ENCODE measurements at regions not wholly inside any gene's neighbourhood (a gene's known extent, or its start where the extent isn't known, plus 50 kb on each side); places are given as distances from the start of the nearest gene placed in this dataset.
"Not testable (repeated sequence)": the region's sequence is repeated elsewhere in the genome, so short reads cannot be mapped to it uniquely, and the experiment has no call there.

DNA sequence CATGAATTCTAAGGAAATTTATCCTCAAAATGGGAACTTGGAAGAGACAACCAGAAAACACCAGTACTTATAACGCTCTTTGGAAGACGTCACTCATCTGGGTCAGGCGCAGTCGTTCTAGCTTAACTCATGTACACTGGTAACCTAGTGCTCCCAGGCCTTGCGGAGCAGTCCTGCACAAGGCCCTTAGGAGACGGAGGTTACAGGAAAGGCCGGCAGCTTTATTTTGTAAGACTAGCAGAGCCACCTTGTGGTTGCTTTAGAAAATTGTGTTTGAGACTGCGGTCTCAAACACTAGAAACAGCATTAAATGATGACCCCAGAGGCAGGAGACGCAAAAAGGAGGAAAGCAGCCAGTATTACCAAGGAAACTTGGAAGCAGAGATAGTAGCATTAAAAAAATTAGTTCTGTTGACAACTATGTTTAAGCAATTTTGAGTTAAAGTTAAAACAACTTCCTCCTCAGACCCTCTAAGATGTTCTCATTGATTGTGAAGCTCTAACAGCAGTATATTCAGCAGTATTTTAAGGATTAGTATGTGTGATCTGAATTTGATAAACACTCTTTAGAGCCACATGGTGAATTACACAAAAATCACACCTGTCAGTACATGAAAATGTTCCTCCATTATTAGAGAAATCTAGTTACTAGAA lies 141.9 kb upstream of the C2CD4B start:
- H3K27ac Mint-ChIP-seq: no peak overlapping the region
- peaks cover 14 to 38% (median 24%) of the 10 kb centered on the region in 3 donors for H3K27me3 Mint-ChIP-seq
- ATAC-seq (ENCODE audit: low read depth in 2 of 2) (no peak), DNase-seq (no peak)
- peaks cover under 1 to 2% of the 10 kb centered on the region in 2 donors for H3K36me3 Mint-ChIP-seq
- peaks cover 6 to 7% (median 7%) of the 10 kb centered on the region in 3 donors for H3K4me1 Mint-ChIP-seq
- peaks cover 0 to 15% (median 2%) of the 10 kb centered on the region in 7 donors for H3K9me3 Mint-ChIP-seq
- H3K4me3 Mint-ChIP-seq: no peak overlapping the region

DNA sequence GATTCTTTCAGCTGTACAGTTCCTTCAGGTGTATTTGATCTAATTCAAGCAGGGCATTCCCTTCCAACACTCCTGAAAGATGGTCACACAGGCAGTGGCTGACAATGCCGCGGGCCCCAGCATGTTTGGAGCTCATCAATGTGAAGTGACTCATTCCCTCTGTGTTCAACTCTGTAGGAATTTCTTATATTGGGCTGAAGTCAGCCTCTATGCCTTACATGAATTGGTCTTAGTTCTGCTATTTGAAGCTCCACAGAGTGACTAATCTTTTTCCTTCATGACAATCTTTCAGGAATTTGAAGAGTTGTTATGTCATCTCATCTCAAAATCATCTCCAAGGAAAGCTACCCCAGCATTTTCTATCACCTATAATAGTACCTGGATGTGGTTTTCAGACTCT lies 142.5 kb upstream of the C2CD4B start:
- Mint-ChIP-seq H3K27ac (no peak overlapping the region), H3K9me3 (peaks cover 0 to 21% (median 7%) of the 10 kb centered on the region in 7 donors), H3K4me1 (peaks cover 6 to 7% (median 7%) of the 10 kb centered on the region in 3 donors), H3K27me3 (peaks cover 15 to 43% (median 28%) of the 10 kb centered on the region in 3 donors), H3K4me3 (no peak overlapping the region), H3K36me3 (peaks cover 5 to 6% of the 10 kb centered on the region in 2 donors)
- ATAC-seq (ENCODE audit: low read depth in 2 of 2): no peak
- no peak for DNase-seq

DNA sequence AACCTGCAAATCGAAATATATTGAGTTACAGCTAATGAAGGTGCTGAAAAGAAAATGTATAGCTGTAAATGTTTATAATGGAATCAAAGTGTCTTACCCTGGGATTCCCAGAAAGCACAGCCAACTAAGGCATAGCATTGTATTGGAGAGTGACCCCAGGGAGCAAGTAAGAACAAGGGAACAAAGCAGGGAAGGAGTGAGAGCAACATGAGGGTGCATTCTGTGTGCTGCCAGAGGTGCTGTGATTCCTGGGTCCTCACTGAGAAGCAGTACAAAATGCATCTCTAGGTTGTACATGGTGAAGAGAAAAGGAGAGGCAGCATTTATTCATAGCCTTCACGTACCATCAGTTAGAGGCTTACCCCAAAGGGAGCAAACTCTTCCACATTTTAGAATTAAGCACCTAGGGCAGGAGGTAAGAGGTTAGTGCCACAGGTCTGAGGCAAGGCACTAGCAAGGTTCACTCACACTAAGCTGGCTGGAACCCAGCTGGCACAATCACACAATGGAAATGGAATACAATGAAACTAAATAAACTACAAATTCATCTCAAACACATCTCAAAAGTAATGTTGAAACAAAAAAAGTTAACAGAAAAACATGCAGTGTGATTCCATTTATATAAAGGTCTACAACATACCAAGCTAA lies 151.5 kb upstream of the C2CD4B start:
- no peak overlapping the region for H3K27ac Mint-ChIP-seq
- no peak overlapping the region for H3K4me3 Mint-ChIP-seq
- ATAC-seq (ENCODE audit: low read depth in 2 of 2): no peak
- no peak for DNase-seq
- no peaks in the 10 kb centered on the region for H3K4me1 Mint-ChIP-seq
- peaks cover 0 to 16% (median 7%) of the 10 kb centered on the region in 7 donors for H3K9me3 Mint-ChIP-seq
- H3K27me3 Mint-ChIP-seq: peaks cover 8 to 36% (median 17%) of the 10 kb centered on the region in 3 donors
- peaks cover 5 to 7% of the 10 kb centered on the region in 2 donors for H3K36me3 Mint-ChIP-seq

DNA sequence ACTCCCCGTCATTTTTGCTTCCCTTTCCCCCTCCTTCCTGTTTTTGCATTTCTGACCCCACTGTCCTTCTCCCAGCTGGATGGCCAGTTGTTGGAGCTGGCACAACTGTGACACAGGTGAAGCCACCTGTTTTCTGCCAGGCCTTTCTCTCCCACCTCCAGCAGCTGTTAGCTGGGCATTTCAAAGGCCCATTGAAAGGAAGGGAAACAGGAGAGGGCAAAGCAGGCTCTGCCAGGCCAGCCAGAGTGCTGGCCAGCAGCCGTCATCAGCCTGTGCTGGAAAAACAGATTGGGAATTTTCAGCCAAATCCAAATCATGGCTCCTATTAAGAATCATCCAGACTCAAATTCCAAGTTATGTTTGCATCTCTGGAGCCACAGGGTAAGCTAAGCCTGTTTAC lies 155.2 kb upstream of the C2CD4B start:
- Mint-ChIP-seq H3K27me3 (peaks cover 6 to 28% (median 9%) of the 10 kb centered on the region in 3 donors), H3K4me1 (no peaks in the 10 kb centered on the region), H3K9me3 (no peaks in the 10 kb centered on the region), H3K27ac (no peak overlapping the region), H3K4me3 (no peak overlapping the region), H3K36me3 (no peaks in the 10 kb centered on the region)
- no peak for ATAC-seq (ENCODE audit: low read depth in 2 of 2)
- no peak for DNase-seq

DNA sequence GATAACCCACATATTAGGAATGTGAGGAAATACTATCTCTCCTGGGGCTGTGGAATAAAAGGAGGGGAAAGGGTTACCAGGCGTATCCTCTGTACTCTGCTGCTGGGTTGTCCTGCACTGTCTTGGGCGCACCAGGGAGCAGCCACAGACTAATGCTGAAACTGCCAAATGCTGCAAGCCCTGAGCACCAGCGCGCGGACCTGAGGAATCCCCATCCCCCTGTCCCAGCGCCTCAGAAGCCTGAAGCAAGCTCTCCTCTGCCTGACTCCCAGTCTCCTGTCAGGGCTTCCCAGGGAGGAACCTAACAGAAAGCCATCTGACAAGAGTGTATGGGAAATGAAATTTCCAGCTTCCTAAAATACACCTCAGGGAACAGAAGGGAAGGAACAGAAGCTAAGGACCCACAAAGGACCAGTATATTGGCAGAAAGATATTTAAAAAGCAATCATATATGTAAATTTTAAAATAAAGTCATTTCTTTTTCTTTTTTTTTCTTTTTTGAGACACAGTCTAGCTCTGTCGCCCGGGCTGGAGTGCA lies 158.3 kb upstream of the C2CD4B start:
- H3K27ac Mint-ChIP-seq: no peak overlapping the region
- H3K9me3 Mint-ChIP-seq: no peaks in the 10 kb centered on the region
- H3K4me3 Mint-ChIP-seq: no peak overlapping the region
- H3K27me3 Mint-ChIP-seq: peaks cover 6 to 24% (median 9%) of the 10 kb centered on the region in 3 donors
- no peak for ATAC-seq (ENCODE audit: low read depth in 2 of 2)
- DNase-seq: no peak
- no peaks in the 10 kb centered on the region for H3K4me1 Mint-ChIP-seq
- no peaks in the 10 kb centered on the region for H3K36me3 Mint-ChIP-seq

DNA sequence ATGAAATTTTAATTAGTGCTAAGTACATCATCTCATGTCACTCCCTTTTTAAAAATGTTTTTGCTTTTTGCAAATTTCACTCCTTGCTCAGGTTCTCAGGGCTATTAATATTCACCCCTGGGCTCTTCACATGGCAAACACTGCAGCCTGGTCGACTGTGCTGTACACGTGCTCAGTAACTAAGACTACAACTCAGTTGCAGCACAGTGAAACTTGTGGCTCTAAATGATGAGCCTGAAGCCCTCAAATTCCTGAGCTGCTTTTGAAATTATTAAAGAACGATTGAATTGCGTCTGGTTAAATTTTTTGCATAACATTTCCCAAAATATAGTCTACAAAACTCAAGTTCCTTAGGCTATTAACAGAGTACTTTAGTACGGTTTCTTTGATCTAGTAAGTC lies 159.3 kb upstream of the C2CD4B start:
- Mint-ChIP-seq H3K27me3 (peaks cover 6 to 19% (median 9%) of the 10 kb centered on the region in 3 donors), H3K4me1 (no peaks in the 10 kb centered on the region), H3K4me3 (no peak overlapping the region), H3K36me3 (no peaks in the 10 kb centered on the region), H3K9me3 (no peaks in the 10 kb centered on the region), H3K27ac (no peak overlapping the region)
- no peak for ATAC-seq (ENCODE audit: low read depth in 2 of 2)
- DNase-seq: no peak

DNA sequence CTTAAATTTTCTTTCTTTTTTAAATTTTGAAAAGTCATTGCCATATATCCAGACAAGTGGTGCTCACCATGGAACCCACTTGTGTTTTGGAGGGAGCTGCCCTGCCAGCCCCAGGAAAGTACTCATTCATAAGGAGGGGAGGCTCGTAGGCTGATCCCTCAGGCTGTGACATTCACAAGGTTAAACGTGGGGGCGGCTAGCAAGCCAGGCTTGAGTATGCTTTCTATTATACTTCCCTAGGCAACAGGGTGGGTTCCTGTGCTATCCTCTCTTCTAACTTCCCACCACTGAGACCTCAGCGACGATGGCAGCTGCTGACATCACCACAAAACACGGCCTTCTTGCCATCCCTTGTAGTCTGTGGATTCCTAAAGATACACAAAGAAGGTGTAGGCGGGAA lies 160.5 kb upstream of the C2CD4B start:
- no peaks in the 10 kb centered on the region for H3K36me3 Mint-ChIP-seq
- DNase-seq (no peak), ATAC-seq (ENCODE audit: low read depth in 2 of 2) (no peak)

DNA sequence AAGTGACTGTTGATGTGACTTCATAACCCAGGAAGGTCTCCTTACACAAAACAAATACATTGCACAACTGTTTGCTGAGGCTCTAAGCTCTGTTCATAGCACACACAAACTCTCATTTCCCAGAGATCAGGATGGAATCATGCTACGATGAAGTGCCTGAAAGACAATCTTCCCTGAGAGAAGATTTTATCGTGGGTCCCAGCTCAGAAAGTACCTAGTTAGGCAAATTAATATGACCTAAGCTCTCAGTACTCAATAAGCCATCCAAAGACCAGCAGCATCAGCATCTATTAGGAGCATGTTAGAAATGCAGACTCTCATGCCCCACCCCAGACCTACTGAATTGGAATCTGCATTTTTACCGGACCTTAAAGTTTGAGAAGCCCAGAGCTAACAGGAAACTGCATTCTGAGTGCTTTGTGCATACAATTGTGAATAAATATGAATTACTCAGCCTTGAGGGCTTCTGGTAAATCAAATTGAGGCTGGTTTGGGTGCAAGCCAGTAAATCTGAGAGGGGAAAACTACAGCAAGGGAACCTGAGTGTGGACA lies 161.5 kb upstream of the C2CD4B start:
- no peaks in the 10 kb centered on the region for H3K9me3 Mint-ChIP-seq
- H3K27ac Mint-ChIP-seq: no peak overlapping the region
- peaks cover 6 to 11% (median 9%) of the 10 kb centered on the region in 3 donors for H3K27me3 Mint-ChIP-seq
- DNase-seq (no peak), ATAC-seq (ENCODE audit: low read depth in 2 of 2) (no peak)
- no peaks in the 10 kb centered on the region for H3K36me3 Mint-ChIP-seq
- no peak overlapping the region for H3K4me3 Mint-ChIP-seq
- H3K4me1 Mint-ChIP-seq: no peaks in the 10 kb centered on the region

More for the DNA sequence above, 160.5 kb upstream of the C2CD4B start:
- H3K27ac Mint-ChIP-seq: no peak overlapping the region
- H3K4me1 Mint-ChIP-seq: no peaks in the 10 kb centered on the region
- H3K4me3 Mint-ChIP-seq: no peak overlapping the region
- H3K27me3 Mint-ChIP-seq: peaks cover 6 to 11% (median 9%) of the 10 kb centered on the region in 3 donors
- H3K9me3 Mint-ChIP-seq: no peaks in the 10 kb centered on the region

DNA sequence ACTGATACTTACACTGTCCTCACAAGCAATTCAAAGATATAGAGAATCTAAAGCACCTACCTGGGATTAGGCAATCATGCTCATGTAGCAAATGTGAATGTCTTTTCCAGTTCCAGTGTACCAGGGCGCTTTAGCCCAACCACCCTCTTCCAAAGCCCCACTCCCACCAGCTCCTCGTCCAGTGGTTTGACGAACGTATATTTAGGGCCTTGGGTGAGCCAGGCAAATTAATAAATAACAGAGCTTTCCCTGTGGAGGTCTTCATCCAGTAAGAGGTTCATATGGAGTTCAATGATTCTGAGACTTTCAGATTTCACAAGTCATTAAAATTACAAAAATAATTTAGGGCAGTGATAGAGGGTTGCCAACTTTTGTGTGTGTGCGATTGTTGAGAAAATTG lies 162.3 kb upstream of the C2CD4B start:
- DNase-seq (no peak), ATAC-seq (ENCODE audit: low read depth in 2 of 2) (no peak)
- Mint-ChIP-seq H3K27ac (no peak overlapping the region), H3K36me3 (no peaks in the 10 kb centered on the region), H3K4me3 (no peak overlapping the region), H3K27me3 (peaks cover 6 to 11% (median 9%) of the 10 kb centered on the region in 3 donors), H3K9me3 (no peaks in the 10 kb centered on the region), H3K4me1 (no peaks in the 10 kb centered on the region)

DNA sequence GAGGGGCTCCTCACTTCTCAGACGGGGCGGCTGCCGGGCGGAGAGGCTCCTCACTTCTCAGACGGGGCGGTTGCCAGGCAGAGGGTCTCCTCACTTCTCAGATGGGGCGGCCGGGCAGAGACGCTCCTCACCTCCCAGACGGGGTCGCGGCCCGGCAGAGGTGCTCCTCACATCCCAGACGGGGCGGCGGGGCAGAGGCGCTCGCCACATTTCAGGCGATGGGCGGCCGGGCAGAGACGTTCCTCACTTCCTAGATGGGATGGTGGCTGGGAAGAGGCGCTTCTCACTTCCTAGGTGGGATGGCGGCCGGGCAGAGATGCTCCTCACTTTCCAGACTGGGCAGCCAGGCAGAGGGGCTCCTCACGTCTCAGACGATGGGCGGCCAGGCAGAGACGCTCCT lies 167.4 kb upstream of the C2CD4B start:
- ATAC-seq (ENCODE audit: low read depth in 2 of 2); H3K4me1 Mint-ChIP-seq; H3K27ac Mint-ChIP-seq; H3K4me3 Mint-ChIP-seq; H3K27me3 Mint-ChIP-seq; H3K9me3 Mint-ChIP-seq; H3K36me3 Mint-ChIP-seq; DNase-seq: not testable (repeated sequence)

DNA sequence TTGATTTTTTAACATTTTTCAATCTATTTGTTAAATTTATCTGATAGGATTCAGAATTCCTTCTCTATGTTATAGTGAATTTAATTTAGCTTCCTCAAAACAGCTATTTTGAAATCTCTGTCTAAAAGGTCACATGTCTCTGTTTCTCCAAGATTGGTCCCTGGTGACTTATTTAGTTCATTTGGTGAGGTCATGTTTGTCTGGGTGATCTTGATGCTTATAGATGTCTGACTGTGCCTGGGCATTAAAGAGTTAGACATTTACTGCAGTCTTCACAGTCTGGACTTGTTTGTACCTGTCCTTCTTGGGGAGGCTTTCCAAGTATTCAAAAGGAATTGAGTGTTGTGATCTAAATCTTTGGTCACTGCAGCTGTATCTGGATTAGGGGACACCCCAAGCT lies 169.5 kb upstream of the C2CD4B start:
- H3K9me3 Mint-ChIP-seq: peaks cover 0 to 5% (median 0%) of the 10 kb centered on the region in 7 donors
- ATAC-seq (ENCODE audit: low read depth in 2 of 2) (no peak), DNase-seq (no peak)
- H3K4me3 Mint-ChIP-seq: no peak overlapping the region
- peaks cover 0 to 19% (median 0%) of the 10 kb centered on the region in 3 donors for H3K27me3 Mint-ChIP-seq
- no peaks in the 10 kb centered on the region for H3K36me3 Mint-ChIP-seq
- H3K27ac Mint-ChIP-seq: no peak overlapping the region
- no peaks in the 10 kb centered on the region for H3K4me1 Mint-ChIP-seq

DNA sequence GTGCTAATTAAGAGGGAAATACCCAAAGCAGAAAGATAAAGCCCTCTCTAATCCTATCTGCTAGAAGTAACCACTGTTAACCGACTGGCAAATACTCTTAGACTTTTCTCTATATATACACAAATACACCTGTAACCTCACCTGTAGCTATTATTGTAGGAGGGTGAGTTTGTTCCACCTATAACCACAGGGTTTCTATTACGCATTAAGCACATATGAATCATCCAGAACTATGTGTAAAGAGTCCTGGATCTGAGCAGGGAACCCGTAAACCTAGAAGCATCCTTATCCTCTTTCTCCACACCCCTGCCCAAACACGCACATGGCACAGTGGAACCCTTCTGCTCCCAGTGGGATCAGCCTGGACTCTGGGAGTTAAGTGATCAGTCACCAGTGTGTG lies 172.8 kb upstream of the C2CD4B start:
- Mint-ChIP-seq H3K27ac (no peak overlapping the region), H3K9me3 (peaks cover 0 to 5% (median 0%) of the 10 kb centered on the region in 7 donors), H3K36me3 (no peaks in the 10 kb centered on the region), H3K4me1 (no peaks in the 10 kb centered on the region), H3K4me3 (no peak overlapping the region), H3K27me3 (peaks cover 0 to 28% (median 0%) of the 10 kb centered on the region in 3 donors)
- ATAC-seq (ENCODE audit: low read depth in 2 of 2) (no peak), DNase-seq (no peak)

DNA sequence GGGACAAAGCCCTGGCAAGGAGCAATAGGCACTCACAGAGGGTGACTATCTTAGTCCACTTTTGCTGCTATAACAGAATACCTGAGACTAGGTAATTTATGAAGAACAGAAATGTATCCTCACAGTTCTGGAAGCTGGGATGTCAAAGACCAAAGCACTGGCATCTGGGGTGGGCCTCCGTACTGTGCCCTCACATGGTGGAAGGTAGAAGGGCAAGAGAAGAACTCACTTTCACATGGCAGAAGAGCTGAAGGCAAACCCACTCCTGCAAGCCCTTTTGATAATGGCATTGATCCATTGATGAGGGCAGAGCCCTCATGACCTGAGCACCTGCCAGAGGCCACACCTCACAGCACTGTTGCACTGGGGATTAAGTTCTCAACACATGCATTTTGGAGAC lies 173.4 kb upstream of the C2CD4B start:
- DNase-seq (no peak), ATAC-seq (ENCODE audit: low read depth in 2 of 2) (no peak)
- no peaks in the 10 kb centered on the region for H3K36me3 Mint-ChIP-seq
- peaks cover 0 to 28% (median 0%) of the 10 kb centered on the region in 3 donors for H3K27me3 Mint-ChIP-seq
- H3K27ac Mint-ChIP-seq: no peak overlapping the region
- H3K9me3 Mint-ChIP-seq: peaks cover 0 to 3% (median 0%) of the 10 kb centered on the region in 7 donors
- no peaks in the 10 kb centered on the region for H3K4me1 Mint-ChIP-seq
- H3K4me3 Mint-ChIP-seq: no peak overlapping the region

DNA sequence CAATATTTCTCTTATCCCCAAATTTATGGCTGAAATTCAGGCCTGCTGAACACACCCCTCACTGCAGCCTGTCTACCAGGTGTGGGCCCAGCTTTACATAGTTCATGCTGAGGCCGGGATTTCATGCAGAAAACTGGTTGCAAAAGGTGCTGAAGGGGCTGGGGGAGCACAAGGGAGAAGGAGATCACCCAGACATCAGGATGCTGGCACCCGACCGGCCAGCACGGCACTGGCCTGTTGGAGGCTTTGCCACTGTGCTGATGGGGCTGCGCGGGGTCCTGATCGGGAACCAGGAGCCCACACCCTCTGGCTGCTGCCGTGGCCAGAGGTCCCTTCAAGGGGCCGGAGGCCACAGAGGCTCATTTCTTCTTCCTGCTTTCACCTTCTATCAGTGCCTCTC lies 177.9 kb upstream of the C2CD4B start:
- DNase-seq (no peak), ATAC-seq (ENCODE audit: low read depth in 2 of 2) (no peak)
- H3K4me1 Mint-ChIP-seq: peaks cover 0 to 5% (median 4%) of the 10 kb centered on the region in 3 donors
- H3K9me3 Mint-ChIP-seq: peaks cover 0 to 14% (median 5%) of the 10 kb centered on the region in 7 donors
- no peak overlapping the region for H3K27ac Mint-ChIP-seq
- no peak overlapping the region for H3K4me3 Mint-ChIP-seq
- peaks cover 0 to 19% (median 0%) of the 10 kb centered on the region in 3 donors for H3K27me3 Mint-ChIP-seq
- no peaks in the 10 kb centered on the region for H3K36me3 Mint-ChIP-seq

Data from naive B cell (primary cell).